Middle frontal gyrus (tissue), 1 donor: ENCODE measurements at regions not wholly inside any gene's neighbourhood (a gene's known extent, or its start where the extent isn't known, plus 50 kb on each side); places are given as distances from the start of the nearest gene placed in this dataset.
"Not testable (repeated sequence)": the region's sequence is repeated elsewhere in the genome, so short reads cannot be mapped to it uniquely, and the experiment has no call there.

Experiments used
- DNase-seq: peaks from one replicate; pipeline ENCODE4 v3.0.0-alpha.2; 2015; ENCODE audit warnings: low spot score; ENCODE audit errors: extremely low spot score

DNA sequence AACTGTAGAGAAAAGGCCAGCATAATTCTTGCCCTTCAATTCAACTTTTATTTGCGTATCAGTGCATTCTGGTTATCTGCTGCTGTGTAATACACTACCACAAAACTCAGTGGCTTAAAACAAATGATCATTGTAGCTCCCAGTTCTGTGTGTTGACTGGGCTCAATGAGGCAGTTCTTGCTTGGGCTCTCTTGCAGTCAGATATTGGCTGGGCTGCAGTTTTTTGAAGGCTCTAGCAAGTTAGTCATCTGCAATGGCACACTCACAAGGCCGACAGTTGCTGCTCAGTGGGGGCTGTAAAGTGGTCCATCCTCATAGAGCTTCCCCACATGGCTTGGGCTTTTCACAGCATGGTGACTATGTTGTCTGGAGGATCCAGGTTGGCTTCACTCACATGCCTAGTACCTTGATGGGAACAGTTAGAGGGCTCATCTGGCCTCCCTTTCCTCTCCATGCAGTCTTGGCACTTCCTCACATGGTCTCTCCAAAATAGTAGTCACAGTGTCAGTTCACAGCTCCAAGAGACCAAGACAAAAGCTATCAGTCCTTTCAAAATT, 110.6 kb upstream of the TNP1 start:
- no peak for DNase-seq

DNA sequence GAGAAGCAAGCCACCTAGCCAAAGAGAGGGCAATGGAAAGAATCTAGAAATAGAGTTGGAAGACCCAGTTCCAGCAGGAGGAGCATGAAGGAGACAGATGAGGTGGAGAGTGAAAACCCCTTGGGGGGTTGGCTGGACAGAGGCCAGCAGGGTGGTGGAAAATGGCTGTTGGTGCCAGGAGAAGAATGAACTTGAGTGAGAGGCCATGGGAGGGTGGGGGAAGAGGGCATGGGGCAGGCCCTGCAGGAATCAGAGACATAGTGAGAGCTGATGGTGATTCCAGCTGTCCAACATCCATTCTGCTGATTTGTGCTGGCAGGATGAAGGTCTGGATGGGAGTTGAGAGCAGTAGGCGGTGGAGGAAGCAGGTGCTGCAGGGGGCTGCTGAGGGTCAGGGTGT, 108.0 kb upstream of the TNP1 start:
- DNase-seq, result no peak

DNA sequence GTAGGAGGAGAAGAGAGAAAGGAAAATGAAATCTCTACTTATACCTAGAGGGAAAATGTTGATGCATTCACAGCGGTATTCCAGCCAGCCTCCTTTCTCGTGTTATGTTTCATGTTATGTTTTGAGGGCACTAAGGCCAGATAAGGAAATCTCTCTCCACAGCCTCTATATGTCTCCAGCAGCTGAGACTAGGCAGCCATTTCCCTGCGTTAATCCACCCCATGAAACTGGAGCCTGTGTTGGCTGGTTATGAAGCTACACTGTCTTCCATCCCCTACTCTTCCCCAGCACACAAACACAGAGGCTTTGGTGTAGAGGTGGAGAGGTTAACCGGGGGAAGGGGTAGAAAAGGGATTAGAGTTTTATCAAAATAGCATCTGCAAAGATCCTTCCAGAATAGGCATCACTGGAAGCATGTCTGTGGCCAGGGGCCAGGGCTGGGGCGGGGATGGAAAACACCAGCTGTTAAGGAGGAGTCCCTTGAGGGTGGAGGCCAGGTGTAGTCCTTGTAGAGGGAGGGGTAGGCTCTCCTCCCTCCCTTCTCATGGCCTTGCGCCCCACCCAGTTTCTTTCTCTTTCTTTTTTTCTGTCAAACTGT, 100.9 kb upstream of the TNP1 start:
- no peak for DNase-seq

DNA sequence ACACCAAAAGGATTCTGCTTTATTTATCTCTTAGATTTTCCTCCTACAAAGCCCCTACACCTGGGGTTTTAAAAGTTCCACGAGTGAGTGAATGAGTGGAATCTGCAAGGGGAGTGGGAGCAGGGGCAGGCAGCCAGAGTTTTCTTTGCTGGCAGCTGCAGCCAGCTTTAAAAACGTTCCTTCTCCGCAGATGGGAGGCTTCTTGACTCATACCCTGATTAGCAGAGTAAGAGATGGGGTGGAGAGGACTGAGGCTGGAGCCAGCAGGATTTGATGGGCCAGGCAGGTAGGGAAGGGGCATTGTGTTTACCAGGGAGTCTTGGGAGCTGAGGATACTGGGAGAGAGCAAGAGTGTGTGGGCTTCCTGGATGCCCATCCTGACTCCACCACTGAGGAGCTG, 99.6 kb upstream of the TNP1 start:
- no peak for DNase-seq

DNA sequence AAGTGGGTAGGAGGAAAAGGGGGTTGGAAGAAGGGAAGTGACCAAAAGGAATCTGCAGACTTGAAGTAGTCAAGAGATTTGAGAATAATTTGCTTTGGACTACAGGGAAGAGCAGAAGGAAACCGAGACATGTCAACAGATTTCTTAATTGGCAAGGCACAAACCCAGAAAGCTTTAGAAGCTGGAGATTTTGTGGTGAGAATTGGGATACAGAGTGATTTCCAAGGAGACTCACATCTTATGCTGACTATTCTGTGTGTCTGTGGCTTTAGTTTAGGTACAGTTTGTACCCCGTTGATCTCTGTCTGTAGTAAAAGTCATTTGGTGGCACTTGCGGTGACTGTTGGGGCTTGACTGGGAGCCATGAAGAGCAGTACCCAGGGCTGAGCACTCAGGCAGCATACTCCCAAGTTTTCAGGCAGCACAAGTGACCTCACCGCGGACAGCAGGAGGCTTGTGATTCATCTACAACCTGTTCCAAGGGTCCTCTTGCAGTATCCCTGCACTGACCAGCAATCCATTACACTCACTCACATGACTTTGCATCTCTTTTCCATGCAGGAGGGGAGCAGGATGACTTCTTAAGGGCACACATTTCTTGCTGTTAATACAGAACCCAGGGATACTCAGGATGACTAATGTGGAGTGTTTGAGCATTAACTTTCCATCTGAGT, 97.1 kb upstream of the TNP1 start:
- no peak for DNase-seq

DNA sequence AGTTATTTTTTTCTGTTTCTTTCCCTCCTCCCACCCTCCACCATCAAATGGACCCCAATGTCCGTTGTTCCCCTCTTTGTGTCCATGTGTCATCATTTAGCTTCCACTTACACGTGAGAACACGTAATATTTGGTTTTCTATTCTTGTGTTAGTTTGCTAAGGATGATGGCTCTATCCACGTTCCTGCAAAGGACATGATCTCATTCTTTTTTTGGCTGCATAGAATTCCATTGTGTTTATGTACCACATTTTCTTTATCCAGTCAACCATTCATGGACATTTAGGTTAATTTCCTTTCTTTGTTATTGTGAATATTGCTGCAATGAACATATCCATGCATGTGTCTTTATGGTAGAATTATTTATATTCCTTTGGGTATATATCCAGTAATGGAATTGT, 91.3 kb upstream of the TNP1 start:
- no peak for DNase-seq

DNA sequence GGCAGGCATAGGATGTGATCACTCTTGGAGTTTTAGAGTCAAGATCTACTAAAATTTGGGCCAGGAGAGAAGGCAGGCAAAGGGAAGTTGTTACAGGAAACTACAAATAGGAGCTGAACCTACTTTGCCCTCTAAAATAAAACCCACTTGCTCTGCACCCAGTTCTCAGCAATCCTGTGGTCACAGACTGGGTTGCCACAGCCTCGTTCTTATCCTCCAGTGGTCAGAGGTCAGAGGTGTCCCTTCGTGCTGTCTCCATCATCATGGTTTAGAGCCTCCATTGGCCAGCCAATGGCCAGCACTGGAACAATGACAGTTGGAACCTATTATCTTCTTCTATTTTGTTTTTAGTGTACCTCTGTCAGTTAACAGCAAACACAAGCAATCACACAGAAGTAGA, 90.7 kb upstream of the TNP1 start:
- no peak for DNase-seq

DNA sequence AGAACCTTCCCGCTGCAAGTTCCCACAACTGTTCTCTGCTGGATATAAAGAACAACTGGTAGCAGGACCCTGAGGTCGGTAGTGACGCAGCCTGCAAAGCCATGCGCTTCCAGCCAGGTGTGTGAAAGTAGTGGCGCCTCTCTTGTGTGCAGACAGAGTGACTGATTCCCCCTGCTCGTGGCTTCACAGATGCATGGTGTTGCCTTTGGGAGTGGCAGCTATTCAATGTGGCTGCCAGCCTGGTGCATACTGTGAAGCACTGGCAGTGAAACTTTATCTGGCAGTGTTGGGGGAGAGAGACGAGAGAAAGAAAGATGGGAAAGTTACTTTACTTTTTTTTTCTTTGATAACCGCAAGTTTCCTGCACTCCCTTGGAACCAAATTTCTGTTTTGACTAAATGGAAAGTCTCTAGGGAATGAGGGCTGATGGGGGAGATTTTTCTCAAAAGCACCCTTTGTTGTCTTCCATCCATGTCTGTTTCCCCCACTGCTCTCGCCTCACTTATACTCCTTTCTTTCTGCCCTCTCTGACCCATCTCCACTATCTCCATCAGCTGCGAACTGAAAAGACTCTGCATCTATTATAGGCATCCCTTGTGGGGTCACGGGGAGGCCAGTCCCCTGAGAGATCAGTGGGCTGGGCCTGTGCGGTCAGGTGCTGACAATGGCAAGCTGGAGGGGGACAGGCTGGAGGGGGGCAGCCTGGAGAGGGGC, 90.0 kb upstream of the TNP1 start:
- DNase-seq, result no peak

DNA sequence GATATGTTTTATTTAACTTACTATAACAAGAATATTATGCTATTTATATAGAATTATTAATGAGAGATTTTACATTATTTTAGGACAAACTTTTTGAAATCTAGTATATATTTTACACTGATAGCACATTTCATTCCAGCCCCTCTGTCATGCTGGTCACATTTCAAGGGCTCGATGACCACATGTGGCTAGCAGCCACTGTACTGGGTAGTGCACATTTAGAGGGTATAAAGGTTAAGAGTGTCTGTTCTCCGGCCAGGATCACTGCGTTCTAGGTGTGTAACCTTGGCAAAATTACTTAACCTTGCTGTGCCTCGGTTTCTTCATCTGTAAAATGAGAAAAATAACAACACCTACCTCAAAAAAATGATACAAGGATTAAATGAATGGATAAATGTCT, 87.2 kb upstream of the TNP1 start:
- no peak for DNase-seq

DNA sequence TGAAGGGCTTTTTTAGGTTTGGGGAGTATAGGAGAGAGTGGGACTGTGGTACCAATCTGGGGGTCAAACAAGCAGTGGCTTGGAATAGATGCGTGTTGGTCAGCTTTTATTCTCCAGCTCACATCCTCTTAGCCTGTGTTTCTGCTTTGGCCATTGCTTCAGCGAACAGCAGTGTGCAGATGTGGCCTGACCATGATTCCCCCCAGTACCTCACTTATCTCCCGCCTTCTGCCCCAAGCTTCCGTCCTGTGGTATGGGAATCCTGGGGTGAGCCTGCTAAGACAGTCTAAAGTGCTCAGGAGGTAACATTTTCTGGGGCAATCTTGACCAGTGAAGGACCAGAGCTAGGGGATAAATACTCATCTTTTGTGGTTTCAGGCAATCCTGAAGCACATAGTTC, 84.9 kb upstream of the TNP1 start:
- no peak for DNase-seq

DNA sequence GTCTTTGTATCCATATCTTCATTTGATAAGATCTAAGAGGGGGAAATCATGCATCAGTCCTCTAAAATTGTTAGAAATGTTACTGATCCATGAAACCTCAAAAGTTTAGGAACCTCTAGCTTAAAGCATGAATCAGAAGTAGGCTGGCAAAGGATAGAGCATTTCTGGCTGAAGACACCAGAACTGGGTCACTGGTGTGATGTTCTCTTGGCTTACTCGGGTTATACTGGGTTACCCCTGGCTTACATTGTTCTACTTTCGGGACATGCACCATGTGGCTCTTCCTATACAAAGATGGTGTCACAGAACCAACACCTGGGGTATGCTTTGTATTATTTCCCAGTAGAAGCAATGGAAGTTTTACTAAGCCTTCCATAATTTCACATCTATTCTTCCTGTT, 83.2 kb upstream of the TNP1 start:
- no peak for DNase-seq

DNA sequence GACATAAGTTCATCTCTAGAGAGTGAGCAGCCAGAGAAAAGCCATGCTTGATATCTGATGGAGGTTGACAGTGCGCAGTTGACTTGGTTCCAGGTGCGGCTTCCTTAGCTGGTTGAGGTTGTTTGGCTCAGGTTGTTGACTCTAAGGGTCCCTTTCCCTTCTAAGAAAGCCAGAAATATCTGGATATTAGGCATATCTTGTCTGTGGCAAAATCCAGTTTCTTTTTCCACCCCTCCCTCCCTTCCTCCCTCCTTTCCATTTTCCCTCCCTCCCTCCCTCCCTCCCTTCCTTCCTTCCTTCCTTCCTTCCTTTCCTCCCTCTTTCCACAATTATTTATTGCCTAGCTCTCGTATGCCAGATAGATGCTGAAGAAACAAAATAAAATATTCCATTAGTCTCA, 82.6 kb upstream of the TNP1 start:
- no peak for DNase-seq

DNA sequence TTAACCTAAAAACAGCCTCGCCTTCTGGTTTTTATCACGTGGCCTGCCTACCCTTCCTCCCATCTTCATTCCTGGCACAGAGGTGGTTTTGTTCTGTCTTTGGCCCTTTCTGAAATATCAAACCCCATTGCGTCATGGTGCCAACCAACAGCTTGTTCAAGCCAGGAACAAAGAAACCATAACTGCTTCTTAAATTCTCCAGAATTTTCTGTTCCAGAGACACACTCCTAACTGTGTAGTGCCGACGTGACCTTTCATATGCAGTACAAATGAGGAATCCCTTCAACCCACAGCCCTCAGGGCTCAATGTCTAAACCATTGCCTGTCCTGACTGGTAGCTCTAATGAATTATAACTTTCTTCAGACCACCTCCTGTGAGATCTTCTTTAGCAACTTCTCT, 82.2 kb upstream of the TNP1 start:
- no peak for DNase-seq

DNA sequence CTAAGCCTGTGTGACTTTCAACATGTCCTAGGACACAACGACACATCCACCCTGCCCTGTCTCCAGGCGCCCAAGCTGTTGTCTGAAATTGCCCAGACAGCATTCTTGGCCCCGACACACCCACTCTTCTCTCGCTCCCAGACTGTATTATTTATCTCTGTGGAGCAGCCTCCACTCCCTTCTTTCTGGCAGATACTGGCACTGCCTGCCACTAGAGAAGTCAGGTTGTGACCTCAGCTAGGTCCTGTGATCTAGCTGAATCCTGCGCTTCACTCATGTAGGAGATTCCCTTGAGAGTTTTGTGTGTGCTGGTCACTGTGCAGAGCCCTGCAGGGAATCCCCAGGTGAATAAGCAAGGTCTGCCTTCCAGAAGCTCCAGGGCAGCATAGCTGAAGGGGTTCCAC, 77.1 kb upstream of the TNP1 start:
- DNase-seq, result no peak

DNA sequence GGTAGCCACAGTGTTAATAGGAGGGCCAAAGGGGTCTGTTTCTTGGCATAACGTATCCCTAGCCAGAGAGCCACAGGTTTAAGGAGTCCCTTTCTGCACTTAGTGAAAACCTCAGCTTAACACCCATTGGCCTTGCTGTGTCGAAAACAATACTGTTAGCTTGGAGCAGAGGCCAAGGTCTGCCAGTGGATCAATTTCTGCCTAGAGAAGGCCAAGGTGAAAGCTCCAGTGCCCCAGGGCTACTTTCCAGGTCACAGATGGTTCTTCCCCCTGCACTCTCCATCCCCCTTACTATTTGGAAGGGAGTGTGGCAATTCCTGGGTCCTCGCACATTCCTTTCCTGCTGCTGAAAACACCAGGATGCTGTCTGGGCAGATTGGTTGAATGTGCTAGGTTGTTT, 74.8 kb upstream of the TNP1 start:
- DNase-seq, result no peak

DNA sequence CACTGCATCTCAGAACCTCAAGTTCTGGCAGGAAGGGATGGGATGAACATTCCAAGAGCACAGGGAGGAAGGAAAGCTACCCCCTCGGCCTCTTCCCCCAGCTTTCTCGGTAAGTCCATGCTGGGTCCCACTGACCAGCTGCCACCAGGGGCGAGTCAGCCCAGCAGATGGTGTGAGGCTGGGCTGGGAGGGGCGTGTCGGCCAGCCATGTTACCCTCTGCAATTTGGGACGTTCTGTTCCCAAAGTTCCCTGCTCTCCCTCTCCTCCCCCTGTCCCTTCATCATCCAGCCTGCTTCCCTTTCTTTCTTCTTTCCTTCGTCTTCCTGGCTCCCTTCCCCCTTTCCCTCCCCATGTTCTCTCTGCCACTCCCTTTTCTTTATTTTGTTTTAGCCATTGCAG, 74.3 kb upstream of the TNP1 start:
- no peak for DNase-seq

DNA sequence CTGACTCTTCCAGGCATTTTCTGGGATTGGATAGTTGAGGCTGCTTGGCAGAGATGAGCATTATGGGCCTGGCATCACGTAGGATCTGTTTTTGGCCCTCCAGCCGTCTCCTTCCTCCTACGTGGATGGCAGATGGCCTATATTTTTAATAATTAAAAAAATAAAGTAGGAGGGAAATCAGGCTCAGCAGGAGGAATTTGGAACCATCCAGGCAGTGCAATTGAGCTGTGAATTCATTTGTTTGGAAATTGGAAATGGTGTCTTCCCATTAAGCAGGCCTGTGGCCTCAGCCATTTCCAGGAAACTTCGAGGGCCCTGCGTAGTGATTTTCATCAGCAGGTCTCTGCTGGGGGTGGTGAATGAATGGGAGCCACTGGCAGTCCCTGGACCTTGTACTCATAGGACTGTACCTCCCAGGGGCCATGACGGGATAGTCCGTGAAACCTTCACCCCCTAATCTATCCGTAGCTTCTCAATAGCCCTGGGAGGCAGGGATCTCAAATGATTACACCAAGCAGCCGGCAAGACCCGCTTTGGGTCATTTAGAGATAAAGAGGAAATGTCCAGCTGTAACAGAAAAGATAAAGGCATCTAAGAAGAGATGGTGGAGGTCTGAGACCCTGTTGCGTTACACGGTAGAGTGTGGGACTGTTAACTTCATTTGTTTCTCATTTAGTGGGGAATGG, 73.1 kb upstream of the TNP1 start:
- no peak for DNase-seq

DNA sequence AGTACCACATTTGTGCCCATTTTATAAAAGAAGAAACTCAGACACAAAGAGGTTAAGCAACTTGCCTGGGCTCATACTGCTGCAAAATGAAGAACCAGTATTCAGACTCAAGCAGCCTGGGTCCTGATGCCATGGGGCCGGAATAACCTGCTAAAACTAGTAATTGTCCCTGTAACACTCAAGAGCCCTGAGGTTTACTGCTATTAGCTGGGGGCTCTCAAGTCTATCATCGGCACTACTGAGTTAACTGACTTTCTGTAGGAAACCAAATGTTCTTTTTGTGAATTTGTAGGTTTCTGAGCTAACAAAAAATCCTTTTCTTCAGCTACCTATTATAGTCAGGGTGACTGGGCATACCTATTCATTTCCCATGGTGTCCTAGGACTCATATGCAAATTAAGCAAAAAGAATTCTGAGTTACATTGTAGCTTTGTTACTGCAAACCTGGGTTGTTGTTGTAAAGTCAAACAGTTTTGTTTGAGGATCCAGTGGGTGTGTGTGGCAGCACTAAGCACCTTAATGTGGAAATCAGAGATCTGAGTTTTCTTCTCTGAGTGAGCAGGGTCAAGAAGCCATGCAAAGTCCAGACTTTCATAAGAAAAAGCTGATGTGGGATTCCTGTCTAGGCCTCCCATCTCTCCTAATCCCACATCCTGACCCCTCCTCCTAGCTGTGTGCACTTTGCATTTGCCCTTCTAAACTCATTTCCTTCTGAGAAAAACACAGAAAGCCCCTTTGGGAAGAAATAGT, 72.4 kb upstream of the TNP1 start:
- no peak for DNase-seq

DNA sequence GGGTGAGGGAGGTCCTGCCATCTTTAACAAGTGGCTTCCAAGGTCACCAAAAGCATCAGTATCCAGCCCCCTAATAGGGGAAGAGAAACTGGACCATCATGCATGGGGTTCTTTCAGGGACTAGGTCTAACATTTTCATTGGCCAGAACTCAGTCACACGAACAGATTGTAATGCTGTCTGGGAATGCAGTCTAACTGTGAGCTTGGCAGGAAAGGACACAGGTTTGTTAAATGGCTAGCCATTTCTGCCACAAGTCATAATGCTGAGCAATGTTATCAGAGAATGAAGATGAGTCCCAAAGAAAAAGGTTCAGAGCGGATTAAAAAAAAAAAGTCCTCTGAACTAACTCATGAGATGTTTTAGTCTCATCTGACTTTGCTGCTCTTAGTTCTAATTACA, 70.9 kb upstream of the TNP1 start:
- DNase-seq, result no peak

DNA sequence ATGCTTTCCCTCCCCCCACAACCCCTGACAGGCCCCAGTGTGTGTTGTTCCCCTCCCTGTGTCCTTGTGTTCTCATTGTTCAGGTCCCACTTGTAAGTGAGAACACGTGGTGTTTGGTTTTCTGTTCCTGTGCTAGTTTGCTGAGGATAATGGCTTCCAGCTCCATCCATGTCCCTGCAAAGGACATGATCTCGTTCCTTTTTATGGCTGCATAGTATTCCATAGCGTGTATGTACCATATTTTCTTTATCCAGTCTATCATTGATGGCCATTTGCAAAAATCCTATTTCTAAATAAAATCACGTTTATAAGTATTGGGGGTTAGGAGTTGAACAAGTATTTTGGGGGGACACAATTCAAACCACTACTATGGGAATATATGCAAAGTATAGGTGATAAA, 69.5 kb upstream of the TNP1 start:
- not testable (repeated sequence) for DNase-seq

DNA sequence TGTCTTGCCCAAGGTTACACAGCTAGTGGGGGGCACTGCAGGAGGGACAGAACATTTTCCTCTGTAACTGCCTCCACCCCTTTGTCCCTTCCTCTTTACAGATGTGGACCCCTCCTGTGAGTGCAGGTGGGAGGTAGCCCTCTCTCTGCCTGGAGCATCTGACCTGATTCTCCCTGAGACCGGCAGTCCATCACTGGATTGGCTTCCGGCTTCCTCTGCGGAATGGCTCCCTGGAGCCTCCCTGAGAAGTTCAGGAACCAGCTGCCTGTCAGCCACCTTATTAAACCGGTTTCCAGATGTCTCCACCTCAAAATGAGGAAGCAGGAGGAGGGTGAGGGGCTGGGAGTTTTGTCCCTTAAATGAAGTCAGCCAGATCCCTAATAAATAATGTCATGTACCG, 67.3 kb upstream of the TNP1 start:
- DNase-seq, result no peak
